Prostate gland (tissue), 2 donors: ENCODE measurements at regions not wholly inside any gene's neighbourhood (a gene's known extent, or its start where the extent isn't known, plus 50 kb on each side); places are given as distances from the start of the nearest gene placed in this dataset.
"Not testable (repeated sequence)": the region's sequence is repeated elsewhere in the genome, so short reads cannot be mapped to it uniquely, and the experiment has no call there.

ENCODE experiments used
- DNase-seq: peaks from one replicate; pipeline ENCODE4 v3.0.0-alpha.2; 2019; ENCODE audit warnings: low spot score
- H3K27ac ChIP-seq, 2 donors: fragments of 200-600 bp; sonication (generic); 2 replicates each; pipeline ENCODE4 v1.5.1; 2017 to 2019
- H3K27me3 ChIP-seq: fragments of 200-600 bp; sonication (generic); replicated peaks from 2 replicates; pipeline ENCODE4 v1.5.1; 2019; ENCODE audit not compliant: insufficient read depth
- H3K36me3 ChIP-seq, 2 donors: fragments of 200-600 bp; sonication (generic); 1 replicate in 1 of 2; 2 replicates in 1 of 2; pipeline versions ENCODE4 v1.5.1 to v1.8.1; 2017 to 2019
- H3K4me1 ChIP-seq: fragments of 200-600 bp; sonication (generic); replicated peaks from 2 replicates; pipeline ENCODE4 v1.5.1; 2019
- H3K4me3 ChIP-seq, 2 donors: fragments of 200-600 bp; sonication (generic); 2 replicates each; pipeline ENCODE4 v1.5.1; 2017 to 2019
- H3K9me3 ChIP-seq: fragments of 200-600 bp; sonication (generic); 2 replicates; pipeline ENCODE4 v1.5.1; 2017
- POLR2A ChIP-seq: fragments of 450-650 bp; IDR thresholded peaks from one replicate; pipeline ENCODE4 v1.6.1; 2016; ENCODE audit warnings: antibody characterized with exemption, mild to moderate bottlenecking
- POLR2AphosphoS5 ChIP-seq: sonication (generic); formaldehyde crosslinking; IDR thresholded peaks from one replicate; pipeline ENCODE4 v1.6.1; 2017; ENCODE audit warnings: antibody characterized with exemption
- WGBS: methylation state at CpG from one replicate; pipeline ENCODE4 v1.1.5; 2018; 5-methylcytosine and 5-hydroxymethylcytosine counted together
- intact Hi-C: fragments of 100-400 bp; cut with DNase I; formaldehyde crosslinking; loops from one replicate; pipeline ENCODE4 v1.14.2; 2022
- TF ChIP-seq, protein P1 (sequence below), 4 experiments: fragments of 200-600 bp in 2 of 4; fragments of 450-650 bp in 2 of 4; sonication (generic) in 2 of 4; IDR thresholded peaks; 1 replicate in 3 of 4; 2 replicates in 1 of 4; pipeline ENCODE4 v1.5.1; 2016 to 2019; ENCODE audit warnings: antibody characterized with exemption in 4 of 4, mild to moderate bottlenecking in 2 of 4, moderate library complexity in 2 of 4

GRCh38 chr1:213337025-213337678, 286.1 kb downstream of the RPS6KC1 start:
- DNase-seq: no peak
- H3K27ac ChIP-seq: no peak overlapping the region
- no peaks in the 10 kb centered on the region for H3K36me3 ChIP-seq
- H3K27me3 ChIP-seq: no peaks in the 10 kb centered on the region
- H3K4me1 ChIP-seq: no peaks in the 10 kb centered on the region
- H3K4me3 ChIP-seq: no peak overlapping the region
- TF ChIP-seq, protein P1, sequence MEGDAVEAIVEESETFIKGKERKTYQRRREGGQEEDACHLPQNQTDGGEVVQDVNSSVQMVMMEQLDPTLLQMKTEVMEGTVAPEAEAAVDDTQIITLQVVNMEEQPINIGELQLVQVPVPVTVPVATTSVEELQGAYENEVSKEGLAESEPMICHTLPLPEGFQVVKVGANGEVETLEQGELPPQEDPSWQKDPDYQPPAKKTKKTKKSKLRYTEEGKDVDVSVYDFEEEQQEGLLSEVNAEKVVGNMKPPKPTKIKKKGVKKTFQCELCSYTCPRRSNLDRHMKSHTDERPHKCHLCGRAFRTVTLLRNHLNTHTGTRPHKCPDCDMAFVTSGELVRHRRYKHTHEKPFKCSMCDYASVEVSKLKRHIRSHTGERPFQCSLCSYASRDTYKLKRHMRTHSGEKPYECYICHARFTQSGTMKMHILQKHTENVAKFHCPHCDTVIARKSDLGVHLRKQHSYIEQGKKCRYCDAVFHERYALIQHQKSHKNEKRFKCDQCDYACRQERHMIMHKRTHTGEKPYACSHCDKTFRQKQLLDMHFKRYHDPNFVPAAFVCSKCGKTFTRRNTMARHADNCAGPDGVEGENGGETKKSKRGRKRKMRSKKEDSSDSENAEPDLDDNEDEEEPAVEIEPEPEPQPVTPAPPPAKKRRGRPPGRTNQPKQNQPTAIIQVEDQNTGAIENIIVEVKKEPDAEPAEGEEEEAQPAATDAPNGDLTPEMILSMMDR (IDR thresholded peaks at IDR 0.05): no peak
- TF ChIP-seq POLR2AphosphoS5: no peak
- TF ChIP-seq POLR2A: no peak
- H3K9me3 ChIP-seq: no peaks in the 10 kb centered on the region
- WGBS: 96% methylated on average over 3 of the region's 3 CpGs
- intact Hi-C loops: no loop called here

- H3K9me3 ChIP-seq: no peaks in the 10 kb centered on the region
- intact Hi-C loops: no loop called here
- H3K4me1 ChIP-seq: no peaks in the 10 kb centered on the region
- H3K36me3 ChIP-seq: no peaks in the 10 kb centered on the region
- no peak for DNase-seq
- H3K4me3 ChIP-seq: no peak overlapping the region
- TF ChIP-seq POLR2AphosphoS5 (no peak), POLR2A (no peak)
- TF ChIP-seq, protein P1 (IDR thresholded peaks at IDR 0.05): no peak
- WGBS: 80% methylated on average over 3 of the region's 3 CpGs
- H3K27me3 ChIP-seq: no peaks in the 10 kb centered on the region
- no peak overlapping the region for H3K27ac ChIP-seq
Observed at GRCh38 chr1:213340593-213340992, 289.6 kb downstream of the RPS6KC1 start.

DNA sequence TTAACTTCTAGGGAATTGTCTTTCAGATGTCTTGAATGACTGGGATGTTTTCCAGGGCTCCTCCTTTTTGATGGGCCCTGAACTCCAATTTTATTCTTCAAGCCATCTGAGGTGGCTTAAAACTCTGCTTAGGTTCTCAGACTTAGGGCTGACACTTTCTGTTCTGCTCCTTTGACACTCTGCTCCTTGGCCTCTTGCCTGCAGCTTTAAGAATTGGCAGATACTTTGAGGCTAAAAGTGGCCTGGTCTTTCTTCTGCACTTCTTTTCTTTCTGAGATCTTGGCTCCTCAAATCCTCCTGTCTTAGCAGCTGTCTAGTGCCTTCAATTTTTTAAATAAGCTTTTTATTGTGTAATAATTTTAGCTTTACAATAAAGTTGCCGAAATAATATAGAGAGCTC, 294.6 kb downstream of the RPS6KC1 start:
- Histone ChIP-seq H3K4me1 (no peaks in the 10 kb centered on the region), H3K9me3 (no peaks in the 10 kb centered on the region), H3K4me3 (no peak overlapping the region), H3K36me3 (no peaks in the 10 kb centered on the region), H3K27ac (no peak overlapping the region), H3K27me3 (no peaks in the 10 kb centered on the region)
- intact Hi-C loops: no loop called here
- TF ChIP-seq, protein P1 (IDR thresholded peaks at IDR 0.05): no peak
- TF ChIP-seq POLR2A (no peak), POLR2AphosphoS5 (no peak)
- WGBS: 84% methylated on average over 1 of the region's 1 CpG
- no peak for DNase-seq

DNA sequence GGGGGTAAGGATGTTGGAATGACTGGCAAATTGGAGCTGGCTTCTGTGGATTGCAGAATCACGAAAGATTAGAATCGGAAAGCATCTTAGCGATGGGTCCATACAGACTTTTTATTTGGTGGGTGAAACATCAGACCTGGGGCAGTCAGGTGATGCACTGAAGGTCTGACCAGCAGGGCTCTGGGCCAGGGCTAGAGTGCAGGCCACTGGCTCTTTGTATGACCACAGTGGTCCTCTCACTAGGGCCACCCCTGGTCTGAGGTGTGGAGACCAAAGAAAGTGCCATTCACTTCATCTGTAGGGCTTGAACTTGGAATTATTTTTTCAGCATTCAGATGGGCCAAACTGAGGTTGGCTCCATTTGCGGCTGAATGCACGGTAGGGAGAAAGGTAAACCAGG, 306.4 kb downstream of the RPS6KC1 start:
- H3K27ac ChIP-seq: no peak overlapping the region
- no peaks in the 10 kb centered on the region for H3K27me3 ChIP-seq
- no peaks in the 10 kb centered on the region for H3K36me3 ChIP-seq
- no peak overlapping the region for H3K4me3 ChIP-seq
- no peak for DNase-seq
- no peaks in the 10 kb centered on the region for H3K9me3 ChIP-seq
- intact Hi-C loops: no loop called here
- no peaks in the 10 kb centered on the region for H3K4me1 ChIP-seq
- no peak for TF ChIP-seq POLR2AphosphoS5
- TF ChIP-seq, protein P1 (IDR thresholded peaks at IDR 0.05): no peak
- no peak for TF ChIP-seq POLR2A
- WGBS: 98% methylated on average over 5 of the region's 5 CpGs

DNA sequence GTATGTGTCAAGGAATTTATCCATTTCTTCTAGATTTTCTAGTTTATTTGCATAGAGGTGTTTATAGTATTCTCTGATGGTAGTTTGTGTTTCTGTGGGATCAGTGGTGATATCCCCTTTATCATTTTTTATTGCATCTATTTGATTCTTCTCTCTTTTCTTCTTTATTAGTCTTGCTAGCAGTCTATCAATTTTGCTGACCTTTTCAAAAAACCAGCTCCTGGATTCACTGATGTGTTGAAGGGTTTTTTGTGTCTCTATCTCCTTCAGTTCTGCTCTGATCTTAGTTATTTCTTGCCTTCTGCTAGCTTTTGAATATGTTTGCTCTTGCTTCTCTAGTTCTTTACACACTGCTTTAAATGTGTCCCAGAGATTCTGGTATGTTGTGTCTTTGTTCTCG, 307.3 kb downstream of the RPS6KC1 start:
- H3K9me3 ChIP-seq, H3K27me3 ChIP-seq, H3K27ac ChIP-seq, intact Hi-C loops, DNase-seq, H3K4me3 ChIP-seq, H3K36me3 ChIP-seq, H3K4me1 ChIP-seq: not testable (repeated sequence)
- WGBS: 54% methylated on average over 1 of the region's 1 CpG
